Activated CD8-positive, alpha-beta memory T cell treated with anti-CD3 and anti-CD28 coated beads for 4 hours (primary cell): ENCODE measurements at regions not wholly inside any gene's neighbourhood (a gene's known extent, or its start where the extent isn't known, plus 50 kb on each side); places are given as distances from the start of the nearest gene placed in this dataset.
"Not testable (repeated sequence)": the region's sequence is repeated elsewhere in the genome, so short reads cannot be mapped to it uniquely, and the experiment has no call there.

Source experiments
- DNase-seq, 2 donors: peaks; one replicate each; pipeline ENCODE4 v3.0.0-alpha.2; 2020; ENCODE audit warnings: low read depth in 2 of 2

GRCh38 chr16:65314627-65315008 lies 192.8 kb upstream of the CDH11 start:
- no peak for DNase-seq

- DNase-seq: no peak
Observed at GRCh38 chr16:65313936-65314626, 192.2 kb upstream of the CDH11 start.

- no peak for DNase-seq
Observed at GRCh38 chr16:65312795-65313194, 190.9 kb upstream of the CDH11 start.

GRCh38 chr16:65312071-65312470 lies 190.2 kb upstream of the CDH11 start:
- no peak for DNase-seq

GRCh38 chr16:65310491-65310890 lies 188.6 kb upstream of the CDH11 start:
- DNase-seq: not testable (repeated sequence)

- DNase-seq: no peak
Observed at GRCh38 chr16:65309354-65309753, 187.5 kb upstream of the CDH11 start.

- DNase-seq: no peak
Observed at GRCh38 chr16:65308506-65308905, 186.6 kb upstream of the CDH11 start.

- DNase-seq: no peak
Observed at GRCh38 chr16:65307286-65307685, 185.4 kb upstream of the CDH11 start.

GRCh38 chr16:65306722-65307121 lies 184.9 kb upstream of the CDH11 start:
- no peak for DNase-seq

GRCh38 chr16:65306300-65306699 lies 184.4 kb upstream of the CDH11 start:
- DNase-seq: no peak

- DNase-seq: no peak
Observed at GRCh38 chr16:65305266-65305959, 183.6 kb upstream of the CDH11 start.

- no peak for DNase-seq
Observed at GRCh38 chr16:65301029-65301428, 179.2 kb upstream of the CDH11 start.

- DNase-seq: no peak
Observed at GRCh38 chr16:65297453-65297852, 175.6 kb upstream of the CDH11 start.

- DNase-seq: no peak
Observed at GRCh38 chr16:65295527-65295926, 173.7 kb upstream of the CDH11 start.

GRCh38 chr16:65294708-65295107 lies 172.8 kb upstream of the CDH11 start:
- no peak for DNase-seq

GRCh38 chr16:65294165-65294564 lies 172.3 kb upstream of the CDH11 start:
- DNase-seq: no peak

- DNase-seq: no peak
Observed at GRCh38 chr16:65289022-65289421, 167.2 kb upstream of the CDH11 start.

- DNase-seq: no peak
Observed at GRCh38 chr16:65287307-65287706, 165.4 kb upstream of the CDH11 start.

- no peak for DNase-seq
Observed at GRCh38 chr16:65285128-65286048, 163.5 kb upstream of the CDH11 start.

- no peak for DNase-seq
Observed at GRCh38 chr16:65284626-65285025, 162.8 kb upstream of the CDH11 start.

GRCh38 chr16:65283181-65283651 lies 161.4 kb upstream of the CDH11 start:
- DNase-seq: no peak

- DNase-seq: no peak
Observed at GRCh38 chr16:65281586-65281985, 159.7 kb upstream of the CDH11 start.
